H1 (cell line): ENCODE measurements at regions not wholly inside any gene's neighbourhood (a gene's known extent, or its start where the extent isn't known, plus 50 kb on each side); places are given as distances from the start of the nearest gene placed in this dataset.

Source experiments
- CTCF ChIA-PET: fragments of 300-600 bp; sonication (Branson Sonifier 250); formaldehyde crosslinking; loops from one replicate; lab custom pipeline; 2021; ENCODE audit not compliant: partially characterized antibody; lab: Charles Lee
- POLR2A ChIA-PET: fragments of 300-600 bp; sonication (Branson Sonifier 250); formaldehyde crosslinking; loops from one replicate; lab custom pipeline; 2021; ENCODE audit warnings: inconsistent platforms; ENCODE audit not compliant: partially characterized antibody; lab: Charles Lee
- DNase-seq, 2 experiments: peaks; one replicate each; pipeline versions ENCODE4 v3.0.0 to v3.0.0-alpha.2; 2010 to 2022; ENCODE audit warnings: low spot score in 2 of 2, low read depth in 1 of 2, mixed read lengths in 1 of 2
- FAIRE-seq: peaks from 2 replicates; lab custom pipeline; 2011; peaks lifted over from hg19 to GRCh38; lab: Jason Lieb, UNC
- H2AFZ ChIP-seq: 2 replicates; pipeline ENCODE4 v1.8.1; 2012; ENCODE audit warnings: low read length, inconsistent platforms
- H2AK5ac ChIP-seq: 2 replicates; pipeline ENCODE4 v1.6.1; 2013; ENCODE audit warnings: low read depth, low read length
- H2BK120ac ChIP-seq: replicated peaks from 2 replicates; pipeline ENCODE3; 2013; ENCODE audit warnings: low read depth, low read length, inconsistent platforms
- H2BK12ac ChIP-seq: 2 replicates; pipeline ENCODE4 v1.6.1; 2013; ENCODE audit warnings: low read depth, low read length
- H2BK15ac ChIP-seq: 2 replicates; pipeline ENCODE4 v1.6.1; 2013; ENCODE audit warnings: low read length
- H2BK20ac ChIP-seq: 2 replicates; pipeline ENCODE4 v1.6.1; 2013; ENCODE audit warnings: low read length
- H2BK5ac ChIP-seq: 2 replicates; pipeline ENCODE4 v1.6.1; 2013; ENCODE audit warnings: low read depth, low read length
- H3K14ac ChIP-seq: 2 replicates; pipeline ENCODE4 v1.6.1; 2013; ENCODE audit warnings: inconsistent platforms; ENCODE audit not compliant: insufficient read length
- H3K18ac ChIP-seq: 2 replicates; pipeline ENCODE4 v1.6.1; 2013; ENCODE audit warnings: low read length; ENCODE audit errors: extremely low read depth
- H3K23ac ChIP-seq: 2 replicates; pipeline ENCODE4 v1.6.1; 2013; ENCODE audit warnings: inconsistent platforms; ENCODE audit not compliant: insufficient read length
- H3K23me2 ChIP-seq: 2 replicates; pipeline ENCODE4 v1.6.1; 2013; ENCODE audit warnings: low read depth, low read length
- H3K27ac ChIP-seq: 2 replicates; pipeline ENCODE4 v1.6.1; 2011; ENCODE audit warnings: low read depth, low read length, inconsistent platforms
- H3K27me3 ChIP-seq, 4 experiments: replicated peaks in 1 of 4; 1 replicate in 1 of 4; 2 replicates in 3 of 4; pipeline versions ENCODE4 v1.6.1 to v1.8.1; 2011 to 2013; ENCODE audit warnings: low read length in 3 of 4, mild to moderate bottlenecking in 3 of 4, inconsistent platforms in 2 of 4, mixed read lengths in 2 of 4, moderate library complexity in 1 of 4; ENCODE audit not compliant: control insufficient read depth in 3 of 4, insufficient read depth in 3 of 4; ENCODE audit errors: extremely low read depth in 1 of 4
- H3K36me3 ChIP-seq, 4 experiments: 2 replicates each; pipeline versions ENCODE4 v1.6.1 to v1.8.1; 2011 to 2013; ENCODE audit warnings: mild to moderate bottlenecking in 4 of 4, low read length in 3 of 4, moderate library complexity in 2 of 4, control low read depth in 1 of 4, inconsistent platforms in 1 of 4; ENCODE audit not compliant: insufficient read depth in 4 of 4, control insufficient read depth in 2 of 4
- H3K4ac ChIP-seq: replicated peaks from 2 replicates; pipeline ENCODE3; 2013; ENCODE audit warnings: low read length, low read depth, mixed read lengths, inconsistent platforms; ENCODE audit not compliant: insufficient read length
- H3K4me1 ChIP-seq, 4 experiments: replicated peaks in 1 of 4; 1 replicate in 1 of 4; 2 replicates in 3 of 4; pipeline versions ENCODE4 v1.6.1 to v1.8.1; 2011 to 2013; ENCODE audit warnings: low read length in 3 of 4, inconsistent platforms in 2 of 4, mixed read lengths in 1 of 4; ENCODE audit not compliant: insufficient read depth in 4 of 4, control insufficient read depth in 3 of 4
- H3K4me2 ChIP-seq, 2 experiments: 2 replicates each; pipeline versions ENCODE4 v1.6.1 to v1.8.1; 2011 to 2013; ENCODE audit warnings: low read depth in 2 of 2, low read length in 2 of 2, control low read depth in 1 of 2, inconsistent platforms in 1 of 2, mild to moderate bottlenecking in 1 of 2; ENCODE audit not compliant: insufficient read depth in 1 of 2
- H3K4me3 ChIP-seq, 4 experiments: fragments of 200-600, 300-600 bp in 1 of 4; sonication (generic), shearing (Covaris generic), sonication (Bioruptor Twin) in 1 of 4; 2 replicates each; pipeline versions ENCODE4 v1.5.1 to v1.8.1; 2011 to 2016; ENCODE audit warnings: low read length in 4 of 4, low read depth in 3 of 4, control low read depth in 2 of 4, inconsistent platforms in 2 of 4, mild to moderate bottlenecking in 2 of 4, mixed read lengths in 1 of 4, moderate library complexity in 1 of 4; ENCODE audit not compliant: insufficient read depth in 2 of 4; ENCODE audit errors: extremely low read depth in 1 of 4
- H3K56ac ChIP-seq: replicated peaks from 2 replicates; pipeline ENCODE3; 2013; ENCODE audit warnings: low read depth, mild to moderate bottlenecking, mixed read lengths, low read length, inconsistent platforms; ENCODE audit not compliant: insufficient read length
- H3K79me1 ChIP-seq: 2 replicates; pipeline ENCODE4 v1.6.1; 2013; ENCODE audit warnings: low read depth, low read length, control low read depth
- H3K79me2 ChIP-seq, 2 experiments: 2 replicates each; pipeline versions ENCODE4 v1.6.1 to v1.8.1; 2012 to 2013; ENCODE audit warnings: low read length in 2 of 2, mild to moderate bottlenecking in 2 of 2, inconsistent platforms in 1 of 2; ENCODE audit not compliant: insufficient read depth in 2 of 2, control insufficient read depth in 1 of 2
- H3K9ac ChIP-seq, 4 experiments: replicated peaks in 1 of 4; 1 replicate in 1 of 4; 2 replicates in 3 of 4; pipeline versions ENCODE4 v1.6.1 to v1.8.1; 2011 to 2013; ENCODE audit warnings: low read depth in 3 of 4, low read length in 3 of 4, control low read depth in 2 of 4, mild to moderate bottlenecking in 2 of 4, moderate library complexity in 2 of 4, inconsistent platforms in 1 of 4; ENCODE audit errors: extremely low read depth in 1 of 4
- H3K9me3 ChIP-seq, 2 experiments: 2 replicates each; pipeline versions ENCODE4 v1.6.1 to v1.8.1; 2012 to 2013; ENCODE audit warnings: mild to moderate bottlenecking in 2 of 2, moderate library complexity in 2 of 2, control low read depth in 1 of 2, inconsistent platforms in 1 of 2, low read depth in 1 of 2, low read length in 1 of 2, mixed read lengths in 1 of 2; ENCODE audit not compliant: insufficient read depth in 2 of 2
- H4K20me1 ChIP-seq, 2 experiments: replicated peaks in 1 of 2; 2 replicates each; pipeline versions ENCODE3 to v1.8.1; 2011 to 2013; ENCODE audit warnings: inconsistent platforms in 2 of 2, low read length in 2 of 2, mild to moderate bottlenecking in 1 of 2; ENCODE audit not compliant: insufficient read depth in 2 of 2, control insufficient read depth in 1 of 2
- H4K5ac ChIP-seq: 2 replicates; pipeline ENCODE4 v1.6.1; 2013; ENCODE audit warnings: low read length, low read depth, mixed read lengths, inconsistent platforms; ENCODE audit not compliant: insufficient read length
- H4K8ac ChIP-seq: 2 replicates; pipeline ENCODE4 v1.8.0; 2013; ENCODE audit warnings: mild to moderate bottlenecking, moderate library complexity, low read length, inconsistent platforms; ENCODE audit not compliant: insufficient read depth; ENCODE audit errors: extremely low read depth
- H4K91ac ChIP-seq: replicated peaks from 2 replicates; pipeline ENCODE3; 2013; ENCODE audit warnings: low read length, mixed read lengths, inconsistent platforms; ENCODE audit not compliant: insufficient read length
- CEBPB ChIP-seq: IDR thresholded peaks from 2 replicates; pipeline ENCODE4 v1.6.1; 2012; ENCODE audit warnings: low read depth, low read length
- CREB1 ChIP-seq: IDR thresholded peaks from 2 replicates; pipeline ENCODE4 v1.6.1; 2012; ENCODE audit warnings: inconsistent platforms
- EP300 ChIP-seq, 2 experiments: IDR thresholded peaks; 1 replicate in 1 of 2; 2 replicates in 1 of 2; pipeline ENCODE4 v1.6.1; 2011 to 2012; ENCODE audit warnings: low read depth in 2 of 2, low read length in 2 of 2, mild to moderate bottlenecking in 2 of 2, borderline replicate concordance in 1 of 2, inconsistent platforms in 1 of 2, moderate library complexity in 1 of 2
- EZH2 ChIP-seq: fragments of 200-600 bp; sonication (generic); IDR thresholded peaks from 2 replicates; pipeline ENCODE4 v1.7.1; 2012; ENCODE audit warnings: low read depth, mild to moderate bottlenecking, moderate library complexity, low read length, inconsistent platforms; ENCODE audit not compliant: severe bottlenecking
- FOSL1 ChIP-seq: IDR thresholded peaks from 2 replicates; pipeline ENCODE4 v1.6.1; 2011; ENCODE audit warnings: mild to moderate bottlenecking, low read depth, low read length, moderate library complexity; ENCODE audit not compliant: insufficient read depth
- KDM1A ChIP-seq: fragments of 200-600, 300-600 bp; sonication (generic); IDR thresholded peaks from 2 replicates; pipeline ENCODE4 v1.7.1; 2016; ENCODE audit warnings: mild to moderate bottlenecking, low read length, borderline replicate concordance
- POLR2AphosphoS5 ChIP-seq: IDR thresholded peaks from 2 replicates; pipeline ENCODE4 v1.6.1; 2011; ENCODE audit warnings: low read depth, low read length
- POU5F1 ChIP-seq: IDR thresholded peaks from 2 replicates; pipeline ENCODE4 v1.6.1; 2011; ENCODE audit warnings: low read depth, mild to moderate bottlenecking, low read length, moderate library complexity
- SIX5 ChIP-seq: IDR thresholded peaks from 2 replicates; pipeline ENCODE4 v1.6.1; 2011; ENCODE audit warnings: mild to moderate bottlenecking, low read depth, low read length
- SP1 ChIP-seq: IDR thresholded peaks from 2 replicates; pipeline ENCODE4 v1.6.1; 2011; ENCODE audit warnings: low read depth, low read length
- YY1 ChIP-seq: IDR thresholded peaks from 2 replicates; pipeline ENCODE4 v1.6.1; 2011; ENCODE audit warnings: low read depth, mild to moderate bottlenecking, low read length
- WGBS, 2 experiments: shearing (Covaris generic) in 1 of 2; methylation state at CpG; one replicate each; pipeline versions ENCODE4 v1.1.6 to v1.1.7; 2013 to 2015; ENCODE audit warnings: low lambda C conversion rate in 2 of 2, mixed read lengths in 2 of 2, inconsistent platforms in 1 of 2, low coverage in 1 of 2, missing lambda C conversion rate in 1 of 2; ENCODE audit not compliant: insufficient replicate concordance in 2 of 2, insufficient coverage in 1 of 2, insufficient read length in 1 of 2; ENCODE audit errors: extremely low coverage in 1 of 2, missing lambda C conversion rate in 1 of 2; 5-methylcytosine and 5-hydroxymethylcytosine counted together

- FAIRE-seq (no peak), DNase-seq (no peak)
- Histone ChIP-seq H2BK15ac (no peak overlapping the region), H3K27ac (no peak overlapping the region), H3K4me3 (no peak overlapping the region), H2BK20ac (no peak overlapping the region), H3K4me2 (no peak overlapping the region), H3K4ac (no peak overlapping the region), H2AK5ac (no peak overlapping the region), H3K9ac (no peak overlapping the region), H4K8ac (no peak overlapping the region), H3K56ac (no peak overlapping the region), H3K4me1 (no peaks in the 10 kb centered on the region), H3K23me2 (no peaks in the 10 kb centered on the region; the same call in 1 of the 2 replicates), H3K36me3 (no peaks in the 10 kb centered on the region), H3K79me1 (no peaks in the 10 kb centered on the region), H2BK12ac (no peak overlapping the region), H3K23ac (no peak overlapping the region), H3K79me2 (no peaks in the 10 kb centered on the region), H4K5ac (no peak overlapping the region), H2BK5ac (no peak overlapping the region), H4K20me1 (no peaks in the 10 kb centered on the region), H3K27me3 (no peaks in the 10 kb centered on the region), H2BK120ac (no peak overlapping the region), H2AFZ (peak overlapping the region; percentile 47; the same call in 1 of the 2 replicates), H3K18ac (no peak overlapping the region), H3K9me3 (no peaks in the 10 kb centered on the region), H4K91ac (no peak overlapping the region), H3K14ac (no peak overlapping the region)
- ChIA-PET CTCF (interaction anchor here (2.0 to 2.1 kb wide), 2 partner anchors 16 to 439 kb away, joined by 5 to 8 read pairs; no protein-coding TSS in a partner anchor), POLR2A (no interaction called here)
- TF ChIP-seq FOSL1: no peak
- no peak for TF ChIP-seq POU5F1
- TF ChIP-seq SP1: no peak
- no peak for TF ChIP-seq CREB1
- no peak for TF ChIP-seq POLR2AphosphoS5
- no peak for TF ChIP-seq YY1
- no peak for TF ChIP-seq EP300 (IDR thresholded peaks at IDR 0.05; ENCODE audit: borderline replicate concordance in 1 of 2, low read depth in 2 of 2, low read length in 2 of 2)
- no peak for TF ChIP-seq CEBPB
- no peak for TF ChIP-seq EZH2
- no peak for TF ChIP-seq KDM1A
- no peak for TF ChIP-seq SIX5
- WGBS, 2 experiments: 71% methylated on average over 3 of the region's 3 CpGs; no CpG with 5 or more reads in 1 of the 2 experiments
These were observed 104.8 kb downstream of the RGS2 start for GRCh38 chr1:192913683-192914082.
